ENCODE measurements at regions not wholly inside any gene's neighbourhood (a gene's known extent, or its start where the extent isn't known, plus 50 kb on each side); places are given as distances from the start of the nearest gene placed in this dataset.
A peak's percentile ranks its signal among the peaks of the same experiment; 100 is the strongest.

DNA sequence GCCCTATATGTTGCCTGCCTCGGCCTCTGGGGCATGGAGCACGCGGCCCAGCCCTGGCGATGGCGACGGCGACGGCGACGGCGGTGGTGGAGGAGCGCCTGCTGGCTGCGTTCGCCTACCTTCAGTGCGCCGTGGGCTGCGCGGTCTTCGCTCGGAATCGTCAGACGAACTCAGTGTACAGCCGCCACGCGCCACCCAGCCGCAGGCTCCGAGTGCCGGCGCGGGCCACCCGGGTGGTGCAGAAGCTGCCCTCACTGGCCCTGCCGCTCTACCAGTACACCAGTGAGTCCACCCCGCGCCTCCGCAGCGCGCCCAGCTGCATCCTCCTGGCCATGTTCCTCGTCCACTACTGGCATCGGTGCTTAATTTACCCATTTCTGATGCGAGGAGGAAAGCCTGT, 83.7 kb upstream of the F9 start:
- CTCF ChIA-PET (ENCODE audit: low intra/inter-chr PET ratio) = no interaction called here
- H3K4me3 ChIP-seq = no peak overlapping the region
- 10% methylated on average over 22 of the region's 40 CpGs for WGBS (ENCODE audit: insufficient coverage, low coverage, missing lambda C conversion rate)
- H3K4me1 ChIP-seq (replicated peaks in 1 of 2; ENCODE audit: control insufficient read depth in 2 of 2, insufficient read depth in 2 of 2, low read length in 2 of 2) = peaks cover 0 to 4% of the 10 kb centered on the region in 2 experiments; a peak in 1 of 5 replicates
- intact Hi-C loops (cut with micrococcal nuclease) = no loop called here
- no peaks in the 10 kb centered on the region for H3K79me2 ChIP-seq (ENCODE audit: control insufficient read depth, insufficient read depth, low read length)
- H3K27ac ChIP-seq (ENCODE audit: extremely low read depth, low read depth, low read length) = no peak overlapping the region
- no peak overlapping the region for H3K9ac ChIP-seq (ENCODE audit: insufficient read depth in 1 of 2, low read depth in 2 of 2, low read length in 2 of 2)
- no peaks in the 10 kb centered on the region for H4K20me1 ChIP-seq (replicated peaks; ENCODE audit: control insufficient read depth, insufficient read depth, low read length)
- no TSS peak for BruUV-seq (replicated peaks)
- no peak for TF ChIP-seq TOE1 (IDR thresholded peaks at IDR 0.05; ENCODE audit: borderline replicate concordance)
- TF ChIP-seq TOE1 (CRISPR knock-in tag; IDR thresholded peaks at IDR 0.05; ENCODE audit: borderline replicate concordance, low read depth) = no peak
- no peak for TF ChIP-seq CBFA2T3 (IDR thresholded peaks at IDR 0.05)
- peak in 1 of 2 experiments; percentile 32 for TF ChIP-seq E2F6 (IDR thresholded peaks at IDR 0.05; ENCODE audit: borderline replicate concordance in 1 of 2, extremely low read depth in 1 of 2, insufficient read depth in 1 of 2, insufficient read length in 1 of 2, low read depth in 1 of 2, low read length in 1 of 2, poor library complexity in 1 of 2, severe bottlenecking in 1 of 2)
- no peak overlapping the region for H3K4me2 ChIP-seq (ENCODE audit: insufficient read depth, low read length)
- in situ Hi-C loops (cut with MboI) = no loop called here
- H3K9me1 ChIP-seq (ENCODE audit: control insufficient read depth, insufficient read depth, low read length) = no peaks in the 10 kb centered on the region
- no peak overlapping the region for H2AFZ ChIP-seq (ENCODE audit: low read depth, low read length)
- DNase-seq (ENCODE audit: extremely low read depth in 1 of 4, low spot score in 3 of 4) (no peak), ATAC-seq (no peak), FAIRE-seq (no peak)
- H3K9me3 ChIP-seq (replicated peaks; ENCODE audit: control insufficient read depth, insufficient read depth, low read depth, low read length) = no peaks in the 10 kb centered on the region
- POLR2A ChIA-PET = no interaction called here
- no peaks in the 10 kb centered on the region for H3K36me3 ChIP-seq (ENCODE audit: control insufficient read depth, insufficient read depth, low read length)
- H3K27me3 ChIP-seq (ENCODE audit: control insufficient read depth in 2 of 2, insufficient read depth in 2 of 2, low read length in 2 of 2) = no peaks in the 10 kb centered on the region; a peak in 1 of 5 replicates

- H2AFZ ChIP-seq (ENCODE audit: low read depth, low read length) = no peak overlapping the region
- H3K36me3 ChIP-seq (ENCODE audit: control insufficient read depth, insufficient read depth, low read length) = no peaks in the 10 kb centered on the region
- no peak overlapping the region for H3K4me2 ChIP-seq (ENCODE audit: insufficient read depth, low read length)
- H3K9ac ChIP-seq (ENCODE audit: insufficient read depth in 1 of 2, low read depth in 2 of 2, low read length in 2 of 2) = no peak overlapping the region
- H3K4me3 ChIP-seq = no peak overlapping the region
- ChIA-PET CTCF (ENCODE audit: low intra/inter-chr PET ratio) (no interaction called here), POLR2A (no interaction called here)
- FAIRE-seq (no peak), ATAC-seq (0 out of 3 replicates have a peak, but pooled peaks have one; percentile 36), DNase-seq (ENCODE audit: extremely low read depth in 1 of 4, low spot score in 3 of 4) (peak in 1 of 4 experiments; percentile 9)
- no peaks in the 10 kb centered on the region for H3K9me3 ChIP-seq (replicated peaks; ENCODE audit: control insufficient read depth, insufficient read depth, low read depth, low read length)
- H3K27me3 ChIP-seq (ENCODE audit: control insufficient read depth in 2 of 2, insufficient read depth in 2 of 2, low read length in 2 of 2) = no peaks in the 10 kb centered on the region
- BruUV-seq (replicated peaks) = no TSS peak
- no peaks in the 10 kb centered on the region for H3K79me2 ChIP-seq (ENCODE audit: control insufficient read depth, insufficient read depth, low read length)
- WGBS (ENCODE audit: insufficient coverage, low coverage, missing lambda C conversion rate) = 0% methylated on average over 2 of the region's 2 CpGs
- H3K4me1 ChIP-seq (replicated peaks in 1 of 2; ENCODE audit: control insufficient read depth in 2 of 2, insufficient read depth in 2 of 2, low read length in 2 of 2) = no peaks in the 10 kb centered on the region
- H3K9me1 ChIP-seq (ENCODE audit: control insufficient read depth, insufficient read depth, low read length) = no peaks in the 10 kb centered on the region
- intact Hi-C loops (cut with micrococcal nuclease) (loop anchor here (5.0 kb wide), 1 partner anchor 653 kb away; no protein-coding TSS in a partner anchor), in situ Hi-C loops (cut with MboI) (no loop called here)
- no peaks in the 10 kb centered on the region for H4K20me1 ChIP-seq (replicated peaks; ENCODE audit: control insufficient read depth, insufficient read depth, low read length)
- H3K27ac ChIP-seq (ENCODE audit: extremely low read depth, low read depth, low read length) = no peak overlapping the region
- TF ChIP-seq FUS (optimal IDR thresholded peaks at IDR 0.05; ENCODE audit: low read depth, low read length) (no peak), BCOR (IDR thresholded peaks at IDR 0.05) (no peak), NRF1 (conservative IDR thresholded peaks at IDR 0.05 in 1 of 2, IDR thresholded peaks at IDR 0.05 in 1 of 2) (no peak), ZKSCAN3 (CRISPR knock-in tag; IDR thresholded peaks at IDR 0.05) (no peak), ETS1 (conservative IDR thresholded peaks at IDR 0.05; ENCODE audit: control insufficient read depth, low read depth, low read length) (no peak), RAD21 (CRISPR knock-in tag; conservative IDR thresholded peaks at IDR 0.05 in 1 of 2, IDR thresholded peaks at IDR 0.05 in 1 of 2) (peak; percentile 38 to 51), ARID3B (CRISPR knock-in tag; IDR thresholded peaks at IDR 0.05; ENCODE audit: borderline replicate concordance) (no peak)
Observed at GRCh38 chrX:139429913-139430312, 100.6 kb upstream of the F9 start.
